AG20443 (cell line): ENCODE measurements at regions not wholly inside any gene's neighbourhood (a gene's known extent, or its start where the extent isn't known, plus 50 kb on each side); places are given as distances from the start of the nearest gene placed in this dataset.

Experiments used
- DNase-seq: peaks from one replicate; pipeline ENCODE4 v3.0.0; 2012; ENCODE audit warnings: low spot score, mixed read lengths

DNA sequence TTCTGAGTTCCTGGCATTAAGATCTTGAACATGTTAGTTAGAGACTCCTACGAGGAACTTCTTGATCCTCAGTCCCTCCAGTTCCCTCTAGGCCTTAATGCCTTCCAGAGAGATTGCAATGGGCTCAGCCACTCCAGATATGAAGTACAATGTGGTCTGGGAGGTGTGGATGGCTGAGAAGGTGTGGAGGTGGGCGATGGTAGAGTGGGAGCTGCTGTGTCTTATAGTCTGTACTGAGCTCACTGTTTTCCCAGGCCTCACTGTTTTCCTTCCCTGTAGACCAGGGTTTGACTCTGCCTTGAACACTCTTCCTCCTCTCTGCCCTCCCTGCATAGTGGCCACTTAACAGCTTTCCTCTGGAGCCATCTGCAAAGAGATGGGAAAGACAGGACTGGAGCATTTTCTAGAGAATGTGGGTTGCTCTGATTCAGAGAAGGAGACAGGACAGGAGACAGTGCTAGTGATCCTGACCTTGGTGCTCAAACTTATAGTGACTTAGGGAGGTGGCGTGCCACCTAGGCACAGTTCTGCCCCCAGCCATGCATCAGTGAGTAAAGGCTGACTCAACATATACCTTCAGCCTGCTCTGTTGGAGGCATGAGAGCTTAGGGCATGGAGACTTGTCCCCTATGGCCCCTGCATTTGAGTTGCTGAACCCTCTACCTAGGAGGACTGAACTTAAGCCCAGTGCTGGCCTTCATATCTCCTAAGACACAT, 129.7 kb downstream of the TDRD15 start:
- DNase-seq, result no peak

DNA sequence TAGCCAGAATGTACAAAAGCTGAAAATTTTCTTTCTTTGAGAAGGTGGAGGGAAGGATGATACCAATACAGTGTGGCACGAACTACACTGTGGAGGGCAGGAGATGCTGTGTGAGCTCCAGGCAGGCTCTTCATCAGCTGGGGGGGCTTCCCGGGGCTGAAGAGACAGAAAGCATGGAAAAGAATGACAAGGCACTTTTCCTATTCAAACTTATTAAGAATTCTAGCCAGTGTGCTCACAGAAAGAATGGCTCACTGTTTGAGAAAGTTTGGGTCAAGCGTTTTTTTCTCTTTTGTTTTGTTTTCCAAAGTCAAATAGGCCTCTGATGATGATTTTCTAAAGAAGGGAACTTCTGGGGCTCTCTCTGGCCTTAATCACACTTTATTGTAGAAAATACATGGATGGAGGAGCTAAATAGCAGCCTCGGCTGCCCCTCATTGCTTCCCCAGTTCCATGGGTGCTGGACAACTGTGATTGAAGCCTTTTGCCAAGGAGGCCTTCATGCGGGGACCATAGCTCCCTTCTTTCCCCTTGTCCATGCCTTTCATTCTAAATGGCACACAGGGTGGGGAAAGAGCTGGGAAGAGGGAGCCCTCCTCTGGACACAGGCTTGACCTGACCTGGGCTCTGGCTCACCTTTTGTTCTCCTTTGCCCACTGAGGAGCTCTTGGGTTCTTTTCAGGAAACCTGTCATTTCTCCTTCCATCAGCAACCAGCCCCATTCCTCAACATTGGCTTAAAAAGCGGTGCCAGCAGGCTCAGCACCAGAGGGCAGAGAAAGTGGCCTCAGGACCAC, 130.6 kb downstream of the TDRD15 start:
- no peak for DNase-seq

DNA sequence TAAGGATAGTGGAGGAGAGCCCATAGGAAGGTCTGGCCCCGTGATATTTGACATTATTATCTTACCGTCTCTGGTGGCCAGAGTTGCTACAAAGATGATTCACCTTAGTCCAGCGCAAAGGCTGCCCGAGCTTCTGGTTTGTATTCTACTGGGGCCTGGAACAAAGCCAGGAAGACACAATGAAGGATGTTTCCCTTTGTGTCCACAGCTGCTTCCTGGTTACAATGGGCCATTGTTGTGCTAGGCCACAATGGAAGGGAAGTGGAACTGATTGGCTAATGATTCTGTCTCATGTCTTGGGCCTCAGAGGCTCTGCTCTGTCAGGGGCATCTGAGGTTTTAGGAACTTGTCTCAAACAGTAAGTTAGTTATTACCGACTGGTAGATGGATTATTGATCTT, 132.2 kb downstream of the TDRD15 start:
- no peak for DNase-seq

DNA sequence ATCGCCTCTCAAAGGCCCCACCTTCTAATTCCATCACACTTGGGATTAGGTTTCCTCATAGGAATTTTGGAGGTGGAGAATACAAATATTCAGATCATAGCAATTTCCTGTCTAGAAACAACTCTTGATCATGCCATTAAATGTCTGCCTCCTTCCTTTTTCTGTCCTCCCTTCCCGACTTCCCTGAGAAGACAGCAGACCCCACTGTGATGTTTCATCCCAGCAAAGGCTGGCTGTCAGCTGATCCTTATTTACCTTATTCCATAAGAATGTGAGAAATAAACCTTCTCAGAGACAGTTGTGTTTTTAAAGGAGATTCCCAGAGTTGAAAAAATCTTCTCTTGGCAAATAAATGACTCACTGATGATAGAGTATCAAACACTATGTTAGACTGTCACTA, 133.9 kb downstream of the TDRD15 start:
- no peak for DNase-seq

DNA sequence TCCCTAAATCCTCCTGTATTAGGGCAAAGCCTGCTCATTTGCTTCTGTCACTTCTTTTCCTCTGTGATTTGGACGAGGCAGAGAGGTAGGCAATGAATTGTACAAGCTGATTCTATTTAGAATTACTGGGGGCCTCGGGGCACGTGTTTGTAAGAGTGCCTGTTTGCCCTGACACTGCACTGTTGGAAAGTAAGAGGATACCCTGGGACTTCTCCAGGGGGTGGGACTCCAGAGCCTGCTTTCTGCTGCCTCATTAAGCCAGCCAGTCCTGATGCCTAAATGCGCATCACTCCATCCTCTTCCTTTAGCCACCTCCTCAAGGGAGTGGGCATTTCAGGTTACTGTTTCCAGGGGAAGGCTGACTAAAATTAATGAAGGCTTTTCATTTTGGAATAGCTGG, 134.3 kb downstream of the TDRD15 start:
- no peak for DNase-seq

DNA sequence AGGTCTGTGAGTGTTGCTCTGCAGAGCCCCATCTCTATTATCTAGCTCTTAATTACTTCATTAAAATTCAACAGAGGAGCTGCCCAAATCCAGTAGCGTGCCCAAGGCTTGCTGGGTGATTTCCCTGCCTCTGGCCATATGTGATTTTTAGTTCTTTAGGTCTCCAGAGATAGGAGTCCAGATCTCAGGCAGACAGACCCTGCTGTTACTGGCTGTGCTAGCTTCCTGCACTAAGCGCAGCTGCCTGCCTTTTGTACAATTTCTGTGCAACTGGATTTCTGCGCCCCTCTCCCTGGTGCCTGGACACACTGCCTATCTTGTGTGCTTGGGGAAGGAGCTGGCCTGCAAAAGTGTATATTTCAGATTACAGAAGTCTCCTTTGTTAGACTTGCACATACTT, 136.5 kb downstream of the TDRD15 start:
- no peak for DNase-seq

DNA sequence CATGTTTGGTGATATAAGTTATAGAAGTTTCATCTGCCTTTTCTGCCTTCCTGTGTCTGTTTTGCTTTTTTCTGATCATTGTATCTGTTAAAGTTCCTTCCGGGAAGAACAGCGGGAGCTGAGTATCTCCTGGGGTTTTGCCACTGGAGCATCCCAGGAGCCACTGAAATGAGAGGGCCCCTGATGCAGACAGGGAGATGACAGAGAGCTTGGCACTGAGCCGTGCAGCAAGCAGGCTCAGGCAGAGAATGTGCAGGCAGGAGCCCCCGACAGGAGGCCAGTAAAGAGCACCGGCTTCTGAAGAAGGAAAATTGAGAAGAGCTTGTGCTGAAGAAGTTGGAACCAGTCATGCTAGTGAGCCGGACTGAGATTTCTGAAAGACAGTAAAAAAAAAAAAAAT, 137.8 kb downstream of the TDRD15 start:
- no peak for DNase-seq

DNA sequence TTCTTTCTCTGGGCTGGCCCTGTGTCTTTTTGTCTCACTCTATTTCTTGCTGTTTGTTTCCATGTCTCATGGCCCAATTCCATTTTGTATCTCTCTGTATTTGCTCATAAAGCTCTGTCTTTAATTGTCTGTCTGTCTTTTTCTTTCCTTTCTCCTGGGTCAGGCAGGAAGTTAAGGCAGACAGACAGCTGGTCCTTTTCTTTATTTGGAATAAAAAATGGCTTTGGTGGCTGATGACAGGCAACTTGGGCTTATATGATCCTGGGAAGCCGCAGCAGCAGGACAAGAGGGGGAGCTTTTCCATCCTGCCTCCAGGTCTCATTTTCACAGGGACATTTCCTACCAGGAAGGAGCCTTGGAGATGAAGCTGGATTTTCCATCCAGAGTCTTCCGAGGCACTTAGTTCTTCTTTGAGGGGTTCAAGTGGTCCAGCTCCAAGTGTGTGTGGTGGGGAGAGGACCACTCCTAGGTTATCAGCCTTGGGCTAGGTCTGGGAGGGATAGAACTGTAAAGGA, 138.7 kb downstream of the TDRD15 start:
- DNase-seq, result no peak

DNA sequence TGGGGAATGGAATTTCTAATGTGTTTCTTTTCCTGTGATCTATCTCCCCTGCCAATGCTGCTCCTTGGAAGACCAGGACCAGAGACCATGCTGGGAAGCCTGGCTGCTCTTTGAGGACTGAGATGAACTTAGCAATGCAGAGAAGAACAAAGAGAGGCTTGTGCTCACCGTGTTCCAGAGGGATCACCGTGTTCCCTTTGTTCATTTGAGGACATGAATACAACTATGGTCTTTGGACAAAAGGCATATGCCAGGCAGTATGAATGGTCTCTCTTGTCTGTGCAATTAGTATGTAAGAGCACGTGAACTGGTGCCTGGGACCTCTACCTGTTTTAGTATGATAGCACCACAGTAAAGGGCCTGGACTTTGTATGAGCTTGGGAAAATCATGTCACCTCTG, 139.9 kb downstream of the TDRD15 start:
- no peak for DNase-seq

DNA sequence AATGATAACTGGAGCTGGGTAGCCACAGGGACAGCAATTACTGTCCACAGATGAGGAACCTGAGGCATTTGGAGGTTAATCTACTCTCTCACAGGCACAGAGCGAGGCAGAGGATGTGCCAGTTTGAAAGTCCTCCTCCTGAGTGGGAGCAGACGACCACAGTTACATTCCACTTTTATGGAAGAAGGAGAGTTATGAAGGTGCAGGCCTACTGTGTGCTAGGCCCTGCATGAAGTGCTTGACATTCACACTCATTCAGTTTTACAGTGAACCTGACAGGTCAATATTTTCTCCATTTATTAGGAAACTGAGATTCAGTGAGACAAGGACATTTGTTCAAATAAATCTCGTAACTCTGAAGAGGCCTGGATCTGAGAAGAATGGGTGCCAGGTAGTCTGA, 142.0 kb downstream of the TDRD15 start:
- DNase-seq, result no peak

DNA sequence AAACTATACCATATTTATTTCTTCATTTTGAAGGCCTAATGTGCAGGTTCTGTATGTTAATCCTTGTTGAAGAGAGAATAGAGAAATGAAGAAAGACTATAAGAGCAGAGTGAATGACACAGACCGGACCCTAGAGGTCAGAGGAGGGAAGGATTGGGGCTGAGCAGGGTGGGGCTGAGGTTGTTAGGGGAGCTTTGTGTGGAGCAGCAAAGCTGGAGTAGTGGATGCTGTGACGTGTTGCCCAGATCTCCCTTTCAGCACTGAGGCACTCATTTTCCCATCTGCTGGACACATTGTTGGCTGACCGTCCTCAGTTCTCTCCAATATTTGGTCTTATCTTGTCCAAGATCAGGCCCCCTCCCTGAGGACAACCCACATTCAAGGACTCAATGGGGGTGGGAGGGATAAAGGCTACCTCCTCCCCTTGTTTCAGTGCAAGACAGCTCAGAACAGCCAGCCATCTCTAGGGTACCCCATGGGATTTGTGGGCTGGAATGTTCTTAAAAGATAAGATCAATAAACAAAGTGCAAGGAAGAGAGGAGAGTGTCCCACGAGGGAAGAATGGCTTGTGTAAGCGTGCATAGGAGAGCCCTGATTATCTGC, 143.6 kb downstream of the TDRD15 start:
- DNase-seq, result no peak

DNA sequence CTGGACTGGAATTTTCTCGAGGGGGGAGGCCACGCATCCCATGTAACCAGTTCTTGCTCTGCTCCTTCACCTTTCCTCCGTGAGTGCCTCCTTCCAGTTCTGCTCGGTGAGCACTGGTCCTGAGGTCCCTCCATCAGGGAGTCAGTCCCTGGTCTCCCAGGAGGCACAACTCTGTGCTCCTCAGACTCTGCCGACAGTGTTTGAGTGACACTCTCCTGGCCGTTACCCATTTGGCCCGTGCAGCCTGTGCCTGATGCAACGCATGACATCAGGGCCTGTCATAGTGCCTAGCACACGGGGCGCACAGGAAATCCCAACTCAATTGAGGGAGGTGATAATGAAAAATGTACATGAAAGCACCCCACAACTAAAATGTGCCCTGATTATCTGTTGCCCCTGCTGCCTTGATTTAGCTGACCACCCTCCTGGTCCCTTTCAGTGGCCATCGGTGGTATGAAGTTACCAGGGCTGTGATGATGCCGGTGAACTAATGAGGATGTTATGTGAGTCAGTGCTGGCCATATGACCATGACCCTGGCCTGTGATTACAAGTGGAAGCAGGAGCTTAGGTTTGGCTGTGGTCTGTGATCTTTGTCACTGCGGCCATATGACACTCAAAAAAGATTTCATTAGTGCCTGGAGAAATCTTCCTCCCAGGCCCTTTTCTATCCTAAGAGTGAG, 144.6 kb downstream of the TDRD15 start:
- no peak for DNase-seq

DNA sequence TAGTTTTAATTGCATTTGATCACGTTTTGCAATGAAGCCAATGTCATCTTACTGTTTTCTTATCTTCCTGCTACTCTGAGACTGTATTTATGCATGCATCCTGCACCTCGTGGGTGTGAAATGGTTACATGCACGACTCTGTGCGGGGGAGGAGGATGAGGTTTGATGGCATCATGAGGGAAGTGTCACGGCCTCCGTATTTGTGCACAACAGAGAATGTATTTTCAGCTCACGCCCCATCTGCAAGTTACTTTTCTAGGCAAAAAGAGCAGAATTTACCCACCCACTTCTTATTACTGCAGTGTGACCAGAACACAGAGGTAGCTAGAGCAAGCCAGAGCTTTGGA, 145.1 kb downstream of the TDRD15 start:
- no peak for DNase-seq

DNA sequence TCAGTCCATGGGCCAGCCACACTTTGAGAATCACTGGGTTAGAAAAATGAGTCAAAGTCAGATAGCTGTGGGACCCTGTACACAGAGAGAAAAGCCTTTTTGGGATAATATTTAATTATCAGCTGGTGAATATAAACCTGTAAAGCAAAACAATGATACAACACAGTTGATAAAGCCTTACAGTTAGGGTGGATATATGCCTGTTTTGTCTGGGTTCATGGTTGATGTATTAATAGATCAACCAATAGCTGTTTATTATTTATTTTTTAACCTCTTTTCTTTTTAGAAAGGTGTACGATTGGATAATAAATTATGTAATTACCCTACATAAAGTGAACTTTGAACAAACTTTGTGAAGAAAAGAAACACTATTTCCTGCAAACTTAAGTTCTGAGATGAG, 145.6 kb downstream of the TDRD15 start:
- no peak for DNase-seq

DNA sequence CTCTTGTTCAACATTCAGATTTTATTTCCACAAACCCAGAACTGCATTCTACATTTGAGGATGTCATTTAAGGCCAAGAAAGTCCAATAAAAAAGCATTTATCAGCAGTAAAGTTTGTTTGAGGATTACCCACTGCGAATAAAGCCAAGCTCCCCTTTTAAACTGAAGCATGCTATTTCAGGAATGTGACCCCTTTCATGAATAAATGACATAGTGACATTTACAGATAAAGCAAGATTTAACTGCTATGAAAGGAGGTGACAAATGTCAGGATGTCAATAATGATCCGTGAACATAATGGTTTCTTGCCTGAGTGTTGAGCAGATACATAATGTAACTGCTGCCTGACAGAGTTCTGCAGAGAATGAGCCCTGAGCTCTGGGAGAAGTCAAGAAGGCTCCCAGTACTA, 146.3 kb downstream of the TDRD15 start:
- no peak for DNase-seq

DNA sequence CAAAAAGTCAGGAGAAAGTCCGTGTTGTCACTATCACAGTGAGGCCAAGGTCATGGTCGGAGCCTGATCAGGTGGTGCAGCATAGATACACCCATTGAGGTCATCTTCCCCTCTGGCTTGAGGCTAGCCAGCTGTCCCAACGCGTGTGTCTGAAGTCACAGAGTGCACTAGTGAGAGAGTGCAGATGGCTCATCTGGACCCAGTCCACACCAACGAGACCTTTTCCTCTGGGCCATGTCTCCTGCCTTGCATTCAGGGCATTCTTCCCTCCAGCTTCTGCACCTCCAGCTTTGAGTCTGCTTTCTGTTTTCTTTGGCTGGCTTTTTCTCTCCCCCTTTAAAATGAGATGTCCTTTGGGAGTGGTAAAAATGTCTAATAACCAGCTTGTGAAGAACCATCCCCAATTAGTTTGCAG, 146.9 kb downstream of the TDRD15 start:
- DNase-seq, result no peak

DNA sequence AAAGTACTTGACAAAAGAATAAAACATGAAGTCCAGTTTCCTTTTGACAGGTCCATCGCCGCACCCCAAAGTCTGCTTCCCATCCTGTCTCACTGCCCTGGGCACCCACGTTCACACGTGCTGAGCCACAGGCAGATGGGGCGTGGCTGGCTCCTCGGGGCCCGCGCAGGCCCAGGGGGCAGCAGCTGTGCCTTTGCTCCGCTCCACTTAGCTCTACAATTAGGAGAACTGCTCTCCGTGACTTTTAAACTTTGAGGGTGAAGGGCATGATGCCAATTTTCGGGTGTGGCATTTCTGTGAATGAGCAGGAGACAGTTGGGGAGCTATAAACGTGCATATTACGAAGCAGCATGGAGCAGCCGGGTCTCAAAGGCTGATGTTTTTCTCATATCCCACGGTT, 152.4 kb downstream of the TDRD15 start:
- DNase-seq, result no peak

DNA sequence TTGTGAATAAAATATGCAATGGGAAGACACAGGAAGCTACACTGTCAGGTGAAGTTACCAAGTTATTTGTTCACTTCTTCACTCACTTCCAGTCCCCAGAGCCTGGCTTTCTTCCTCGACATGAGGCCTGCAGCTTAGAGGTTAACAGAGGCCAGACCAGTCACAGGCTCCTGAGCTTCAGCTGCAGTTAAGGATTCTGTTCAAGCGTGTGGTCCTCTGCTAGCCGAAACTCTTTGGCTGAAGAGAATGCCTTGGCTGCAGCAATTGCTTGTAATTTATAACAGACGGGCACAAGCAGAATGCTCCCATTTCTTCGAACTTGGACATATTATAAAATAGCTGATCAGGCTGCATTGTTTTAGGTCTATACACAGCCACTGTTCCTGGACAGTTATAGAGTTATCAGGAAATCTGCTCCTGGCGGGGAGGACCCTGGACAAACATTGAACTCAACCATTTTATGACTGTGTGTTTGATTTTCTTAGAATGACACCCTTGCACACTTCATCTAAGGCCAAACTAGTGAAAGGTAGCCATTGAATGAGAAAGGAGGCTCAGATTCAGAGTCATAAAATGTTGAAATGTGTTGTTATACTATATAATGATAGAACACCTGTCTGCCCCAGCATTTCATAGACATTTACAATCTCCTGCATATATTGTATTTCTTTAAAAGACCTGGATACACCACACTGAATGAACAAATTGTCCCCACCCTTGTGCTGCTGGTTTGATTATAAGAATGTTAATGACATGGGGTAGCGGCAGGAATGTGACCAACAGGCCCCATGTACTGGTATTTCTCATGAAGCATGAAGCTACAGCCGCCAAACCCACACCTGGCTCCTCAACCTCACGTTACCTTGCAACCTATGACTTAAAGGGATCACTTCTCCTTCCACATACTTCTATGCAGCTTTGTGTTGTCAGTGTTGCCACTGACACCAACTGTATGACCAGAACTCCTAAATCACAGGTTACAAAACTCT, 153.6 kb downstream of the TDRD15 start:
- no peak for DNase-seq

DNA sequence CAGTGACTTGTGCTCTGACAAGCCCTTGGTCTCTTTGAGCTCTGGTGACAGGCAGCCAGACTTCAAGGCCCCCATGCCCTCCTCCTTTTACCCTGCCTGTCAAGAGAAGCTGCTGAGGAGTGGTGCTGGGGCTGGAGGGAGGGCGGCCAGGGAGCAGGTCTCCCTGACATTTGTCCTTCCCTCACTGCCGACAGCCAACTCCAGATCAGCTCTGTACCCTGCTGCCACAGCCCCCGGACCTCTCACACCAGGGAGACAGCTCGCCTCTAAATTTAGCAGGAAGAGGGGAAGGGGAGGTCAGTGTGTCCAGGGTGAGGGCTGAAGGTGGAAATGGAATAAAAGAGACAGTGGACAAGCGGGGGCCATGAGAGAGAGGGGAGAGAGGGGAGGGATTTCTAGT, 155.8 kb downstream of the TDRD15 start:
- DNase-seq, result no peak

DNA sequence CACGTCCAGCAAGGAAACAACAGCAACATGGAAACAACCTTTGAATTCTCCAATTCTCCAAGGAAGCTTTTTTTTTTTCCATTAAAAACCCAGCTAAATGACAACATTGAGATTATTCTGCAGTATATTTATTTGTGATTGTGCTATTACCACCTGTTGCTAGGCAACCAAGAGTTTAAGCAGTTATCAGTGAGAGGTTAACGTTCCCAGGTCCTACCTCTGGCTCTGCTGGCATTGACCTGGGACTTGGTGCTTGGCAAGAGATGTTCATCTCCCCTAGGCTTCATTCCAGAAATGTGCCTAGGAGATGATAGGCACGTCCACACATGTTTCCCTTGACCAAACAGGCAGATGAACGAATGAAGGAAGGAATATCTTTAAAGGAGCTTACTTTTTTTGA, 157.0 kb downstream of the TDRD15 start:
- no peak for DNase-seq

DNA sequence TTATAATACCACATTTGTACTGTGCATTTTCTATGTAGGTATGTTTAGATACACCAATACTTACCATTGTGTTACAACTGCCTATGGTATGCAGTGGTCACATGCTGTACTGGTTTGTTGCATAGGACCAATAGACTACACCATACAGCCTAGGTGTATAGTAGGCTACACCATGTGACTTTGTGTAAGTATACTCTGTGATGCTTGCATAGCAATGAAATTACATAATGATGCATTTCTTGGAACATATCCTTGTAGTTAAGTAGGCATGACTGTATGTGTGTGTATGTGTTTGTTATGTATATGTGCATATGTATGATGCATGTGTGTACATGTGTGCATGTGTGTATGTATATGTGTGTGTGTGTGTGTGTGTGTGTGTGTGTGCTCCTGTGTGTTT, 157.6 kb downstream of the TDRD15 start:
- DNase-seq, result no peak
